AML-193 (cell line): ENCODE measurements at regions not wholly inside any gene's neighbourhood (a gene's known extent, or its start where the extent isn't known, plus 50 kb on each side); places are given as distances from the start of the nearest gene placed in this dataset.
"Not testable (repeated sequence)": the region's sequence is repeated elsewhere in the genome, so short reads cannot be mapped to it uniquely, and the experiment has no call there.

Experiments
- DNase-seq, 2 experiments: peaks; one replicate each; lab custom pipeline; 2025; lab: John Stamatoyannopoulos, UW

DNA sequence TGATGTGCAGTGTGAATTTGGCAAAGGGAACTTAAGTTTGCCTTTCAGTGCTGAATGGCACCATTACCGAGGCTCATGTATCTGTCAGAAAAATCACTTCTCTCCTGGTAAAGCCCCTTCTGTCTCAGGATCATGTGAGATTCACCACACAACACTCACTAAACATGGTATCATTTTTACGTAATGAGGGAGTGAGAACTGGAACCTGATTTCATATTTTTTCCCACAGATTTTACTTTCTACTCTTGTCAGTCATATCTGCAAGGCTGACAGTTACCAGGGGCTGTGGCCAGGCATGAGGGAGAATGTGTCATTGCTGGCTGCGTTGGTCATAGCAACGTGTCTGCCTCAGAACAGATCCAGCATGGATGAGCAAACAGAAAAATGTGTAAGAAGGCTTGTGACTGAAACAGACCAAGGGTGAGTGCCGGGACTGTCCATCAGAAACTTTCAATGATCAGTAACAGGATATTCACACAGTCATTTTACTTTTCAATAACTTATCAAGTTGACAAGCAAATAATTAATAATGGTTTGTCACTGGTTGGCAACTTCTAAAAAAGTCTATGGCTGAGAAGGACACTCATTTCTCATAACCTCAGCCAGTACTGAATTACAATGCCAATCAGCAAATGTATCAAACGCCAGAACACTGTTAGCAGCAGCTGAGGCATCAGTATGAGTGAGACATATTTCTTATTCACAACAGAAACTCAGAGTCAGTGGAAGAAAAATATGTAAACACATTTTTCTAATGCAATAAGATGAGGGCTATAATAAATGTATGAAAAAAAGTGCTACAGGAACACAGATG, 100.5 kb downstream of the CDC42EP3 start:
- DNase-seq: no peak

DNA sequence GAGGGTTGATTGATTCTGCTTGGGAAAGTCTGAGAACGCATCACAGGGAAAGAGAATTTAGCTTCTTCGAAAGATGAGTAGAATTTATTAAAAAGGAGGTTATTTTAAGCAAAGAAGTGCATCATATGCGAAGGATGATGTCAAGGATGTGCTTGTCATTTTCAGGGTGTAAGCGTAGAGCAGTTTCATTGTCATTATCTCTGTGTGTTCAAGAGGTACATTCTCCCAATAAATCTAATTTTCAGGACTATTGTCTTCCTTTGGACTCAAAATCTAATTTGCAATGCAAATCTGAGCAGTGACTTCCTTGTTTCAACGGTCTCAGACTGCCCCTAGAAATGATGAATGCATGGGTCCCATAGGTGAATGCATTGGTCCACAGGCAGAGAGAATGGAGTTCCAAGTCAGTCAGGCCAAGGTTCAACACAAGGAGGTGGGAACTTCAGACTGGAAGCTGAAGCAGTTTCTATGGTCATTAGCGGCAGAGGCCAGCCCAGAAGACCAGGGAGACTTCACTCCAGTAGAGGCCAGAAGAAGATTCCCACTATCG, 99.8 kb downstream of the CDC42EP3 start:
- DNase-seq: no peak

GRCh38 chr2:37573451-37574388, 97.7 kb downstream of the CDC42EP3 start:
- no peak for DNase-seq

GRCh38 chr2:37575780-37576179, 95.7 kb downstream of the CDC42EP3 start:
- DNase-seq: no peak

DNA sequence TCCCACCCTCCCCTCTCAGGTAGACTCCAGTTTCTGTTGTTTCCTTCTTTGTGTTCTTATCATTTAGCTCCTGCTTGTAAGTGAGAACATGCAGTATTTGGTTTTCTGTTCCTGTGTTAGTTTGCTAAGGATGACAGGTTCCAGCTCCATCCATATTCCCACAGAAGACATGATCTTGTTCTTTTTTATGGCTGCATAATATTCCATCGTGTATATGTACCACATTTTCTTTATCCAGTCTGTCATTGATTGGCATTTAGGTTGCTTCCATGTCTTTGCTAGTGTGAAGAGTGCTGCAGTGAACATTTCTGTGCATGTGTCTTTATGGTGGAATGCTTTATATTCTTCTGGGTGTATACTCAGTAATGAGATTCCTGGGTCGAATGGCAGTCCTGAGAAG, 95.2 kb downstream of the CDC42EP3 start:
- not testable (repeated sequence) for DNase-seq

- no peak for DNase-seq
These were observed 94.6 kb downstream of the CDC42EP3 start for GRCh38 chr2:37576831-37577230.

DNA sequence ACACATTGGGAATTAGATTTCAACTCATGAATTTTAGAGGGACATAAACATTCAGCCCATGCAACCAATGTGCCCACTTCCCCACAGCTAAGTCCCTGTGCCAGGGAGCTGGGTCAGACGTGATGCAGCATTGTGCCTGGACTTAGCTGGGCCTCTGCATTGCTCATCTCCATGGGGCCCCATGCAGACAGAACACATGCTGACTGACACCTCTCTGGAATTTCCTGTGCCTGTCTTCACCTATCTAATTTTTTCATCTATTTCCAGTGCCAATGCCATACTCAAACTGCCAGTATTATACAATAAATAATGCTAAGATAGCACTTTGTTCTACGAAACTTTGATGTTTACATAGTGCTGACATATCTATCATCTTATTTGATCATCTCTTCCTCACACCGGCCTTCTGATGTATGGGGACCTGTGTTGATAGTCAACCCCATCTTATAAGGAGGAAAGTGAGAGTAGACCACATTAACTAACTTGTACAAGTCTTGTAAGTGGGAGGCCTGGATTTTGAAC, 92.2 kb downstream of the CDC42EP3 start:
- DNase-seq: no peak

DNA sequence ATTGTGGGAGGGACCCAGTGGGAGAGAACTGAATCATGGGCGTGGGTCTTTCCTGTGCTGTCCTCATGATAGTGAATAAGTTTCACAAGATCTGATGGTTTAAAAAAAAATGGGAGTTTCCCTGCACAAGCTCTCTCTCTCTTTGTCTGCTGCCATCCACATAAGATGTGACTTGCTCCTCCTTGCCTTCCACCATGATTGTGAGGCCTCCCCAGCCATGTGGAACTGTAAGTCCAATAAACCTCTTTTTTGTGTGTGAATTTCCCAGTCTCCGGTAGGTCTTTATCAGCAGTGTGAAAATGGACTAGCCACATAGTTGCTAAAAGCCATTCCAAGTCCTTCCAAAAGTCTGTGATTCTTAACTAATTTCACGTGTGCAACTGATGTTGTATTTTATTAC, 91.5 kb downstream of the CDC42EP3 start:
- DNase-seq: not testable (repeated sequence)

DNA sequence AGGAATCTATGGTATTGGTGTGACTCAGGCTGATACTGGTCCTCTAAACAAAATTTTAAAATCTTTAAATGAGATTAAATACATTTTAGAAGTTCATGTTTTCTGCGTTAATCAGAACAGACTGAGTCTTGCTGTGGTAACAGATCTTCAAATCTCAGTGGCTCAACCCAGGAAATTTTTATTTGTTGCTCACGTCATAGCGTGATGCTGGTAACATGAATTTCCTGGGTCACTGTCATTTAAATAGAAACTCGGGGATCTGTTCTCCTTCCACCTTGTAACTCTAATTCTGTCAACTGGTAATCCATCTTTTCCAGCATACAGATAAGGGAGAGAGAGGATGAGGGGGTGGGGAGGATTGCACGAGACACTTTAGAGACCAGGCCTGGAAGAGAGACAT, 90.0 kb downstream of the CDC42EP3 start:
- no peak for DNase-seq

DNA sequence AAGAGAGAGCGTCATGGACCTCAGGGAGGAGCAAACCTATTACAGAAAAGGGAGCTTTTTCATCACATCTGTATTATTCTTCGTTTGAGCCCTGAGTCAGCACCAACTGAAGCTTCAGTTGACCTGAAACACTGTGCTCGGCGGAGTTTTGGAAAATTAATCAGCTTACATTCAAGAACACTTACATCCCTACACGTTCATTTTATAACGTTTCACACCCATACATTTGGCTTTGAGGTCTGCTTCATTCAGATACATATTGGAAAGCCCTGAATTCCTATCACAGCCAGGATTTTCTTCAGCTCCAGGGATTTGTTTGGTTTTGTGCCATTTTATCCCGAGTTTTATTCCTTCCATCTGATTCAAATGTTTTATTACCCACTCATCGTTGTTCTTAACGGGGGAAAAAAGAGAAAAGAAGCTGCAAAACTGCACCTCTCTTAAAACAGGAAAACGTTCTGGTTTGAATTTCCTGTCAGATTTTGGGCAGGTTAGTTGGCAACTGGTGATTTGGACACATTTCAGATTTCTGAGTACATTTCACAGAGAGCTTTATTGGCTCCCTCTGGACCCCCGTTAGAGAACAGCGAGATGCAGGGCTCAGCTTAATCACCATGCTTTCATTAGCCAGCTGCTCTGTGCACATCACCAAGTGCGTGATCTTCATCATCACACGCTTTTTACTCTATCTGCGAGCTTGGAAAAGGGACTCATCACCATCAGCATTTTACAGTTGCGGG, 88.8 kb downstream of the CDC42EP3 start:
- no peak for DNase-seq

GRCh38 chr2:37583402-37583801, 88.0 kb downstream of the CDC42EP3 start:
- DNase-seq: no peak

DNA sequence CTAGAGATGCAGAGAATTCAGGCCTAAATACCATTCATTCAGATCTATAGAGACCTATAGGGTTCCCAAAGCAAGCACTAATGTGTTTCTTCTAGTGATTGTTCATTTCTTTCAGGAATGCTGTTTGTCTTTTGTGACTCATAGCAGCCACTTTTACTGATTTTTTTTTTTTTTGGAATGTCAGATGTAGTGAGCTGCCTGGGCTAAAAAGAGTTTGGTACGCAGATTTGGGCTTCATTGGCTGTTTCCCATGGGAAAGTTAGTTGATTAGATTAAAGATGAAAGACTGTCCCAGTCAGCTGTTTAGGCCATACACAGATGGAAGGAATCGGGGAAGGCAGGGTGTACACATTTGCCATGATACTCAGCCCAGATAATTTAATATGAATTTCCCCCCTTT, 87.6 kb downstream of the CDC42EP3 start:
- DNase-seq: no peak

- DNase-seq: no peak
These were observed 86.0 kb downstream of the CDC42EP3 start for GRCh38 chr2:37585295-37585908.

DNA sequence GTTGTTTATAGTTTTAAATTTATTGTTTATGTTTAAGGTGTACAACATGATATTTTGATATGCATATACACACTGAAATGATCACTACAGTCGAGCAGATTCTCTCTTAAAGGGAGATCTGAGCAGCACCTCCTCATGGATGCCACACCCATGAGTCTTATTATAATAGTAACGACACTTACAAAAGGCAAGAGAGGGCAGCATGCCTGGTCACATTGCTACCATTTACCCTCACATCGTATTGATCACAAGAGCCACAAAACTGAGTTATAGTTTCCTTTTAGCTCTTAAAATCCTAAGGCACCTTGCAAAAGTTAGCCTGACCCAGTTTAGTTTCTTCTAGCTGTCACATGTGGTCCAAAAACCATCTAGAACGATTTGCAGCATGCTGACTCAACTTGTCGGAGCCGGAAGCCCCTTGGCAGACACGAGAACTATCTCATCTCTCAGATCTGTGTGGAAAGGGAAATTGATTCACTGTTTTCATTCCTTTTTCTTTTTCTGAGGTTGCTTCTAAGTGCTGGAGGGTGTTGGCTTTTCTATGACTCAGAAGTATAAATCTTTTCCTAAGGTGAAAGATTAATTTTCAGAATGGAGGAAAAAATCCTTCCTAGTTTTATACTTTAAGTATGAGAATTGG, 85.3 kb downstream of the CDC42EP3 start:
- no peak for DNase-seq

GRCh38 chr2:37586663-37587317, 84.7 kb downstream of the CDC42EP3 start:
- no peak for DNase-seq

GRCh38 chr2:37587817-37588216, 83.6 kb downstream of the CDC42EP3 start:
- DNase-seq: no peak

- DNase-seq: no peak
These were observed 83.1 kb downstream of the CDC42EP3 start for GRCh38 chr2:37588316-37588777.

DNA sequence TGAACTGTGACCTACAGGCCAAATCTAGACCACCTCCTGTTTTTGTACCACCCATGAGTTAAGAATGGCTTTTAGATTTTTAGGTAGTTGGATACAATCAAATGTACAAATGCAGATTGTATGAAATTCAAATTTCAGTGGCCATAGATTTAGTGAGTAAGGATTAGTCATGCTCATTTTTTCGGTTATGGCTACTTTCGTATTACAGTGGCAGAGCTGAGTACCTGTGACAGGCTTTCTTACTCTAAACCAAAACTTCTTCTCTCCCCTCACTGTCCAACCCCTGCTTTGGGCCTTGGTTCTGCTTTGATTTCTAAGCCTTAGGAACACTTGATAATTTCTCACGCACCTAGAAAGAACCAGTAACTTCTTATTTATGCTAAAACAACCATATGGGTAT, 82.1 kb downstream of the CDC42EP3 start:
- DNase-seq: no peak

DNA sequence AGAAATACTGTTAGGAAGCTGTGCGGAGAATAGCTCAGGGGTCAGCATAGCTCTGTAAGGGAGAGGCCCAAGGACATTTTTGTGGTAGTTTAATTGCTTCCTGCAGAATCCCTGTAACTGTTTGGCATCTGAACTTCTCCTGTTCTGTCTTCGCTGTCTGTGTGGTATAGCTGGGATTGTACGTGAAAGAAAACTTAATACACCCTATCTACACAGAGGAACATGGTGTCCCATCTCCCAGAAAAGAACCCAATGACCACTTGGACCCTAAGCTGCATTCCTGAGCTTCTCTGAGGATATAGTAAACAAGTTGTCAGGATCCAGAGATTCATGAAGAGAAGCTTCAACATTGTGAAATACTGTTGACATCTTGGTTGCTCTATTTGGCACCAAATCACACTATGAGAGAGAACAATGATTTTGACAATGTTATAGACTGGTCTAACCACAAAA, 81.3 kb downstream of the CDC42EP3 start:
- no peak for DNase-seq
